Lower leg skin (tissue), 3 donors: ENCODE measurements at regions not wholly inside any gene's neighbourhood (a gene's known extent, or its start where the extent isn't known, plus 50 kb on each side); places are given as distances from the start of the nearest gene placed in this dataset.

Experiments used
- POLR2A ChIP-seq, 2 donors: fragments of 450-650 bp; IDR thresholded peaks; one replicate each; pipeline ENCODE4 v1.6.1; 2016 to 2017; ENCODE audit warnings: antibody characterized with exemption in 2 of 2, mild to moderate bottlenecking in 1 of 2, moderate library complexity in 1 of 2
- TF ChIP-seq, protein P1 (sequence below), 3 donors: fragments of 450-650 bp; IDR thresholded peaks; one replicate each; pipeline ENCODE4 v1.5.1; 2016; ENCODE audit warnings: antibody characterized with exemption in 3 of 3, mild to moderate bottlenecking in 3 of 3, moderate library complexity in 2 of 3

DNA sequence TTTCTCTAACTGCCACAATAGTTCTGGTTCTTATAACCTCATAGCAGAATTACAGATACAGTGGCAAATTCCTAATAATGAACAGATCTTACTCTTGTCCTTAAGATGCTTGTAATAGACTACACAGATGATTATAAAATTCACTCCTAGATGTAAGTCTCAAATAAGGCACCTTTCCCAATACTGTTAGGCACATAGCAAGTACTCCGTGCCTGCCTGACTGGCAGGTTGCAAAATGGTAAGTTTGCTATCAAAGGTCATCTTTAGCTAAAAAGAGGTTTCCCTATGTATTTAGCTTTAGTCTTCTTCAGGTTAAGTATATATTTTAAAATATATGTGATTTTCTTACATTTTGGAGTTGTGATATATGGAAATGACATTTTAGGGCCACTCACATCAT, 50.4 kb upstream of the FHIP2A start:
- TF ChIP-seq, protein P1, sequence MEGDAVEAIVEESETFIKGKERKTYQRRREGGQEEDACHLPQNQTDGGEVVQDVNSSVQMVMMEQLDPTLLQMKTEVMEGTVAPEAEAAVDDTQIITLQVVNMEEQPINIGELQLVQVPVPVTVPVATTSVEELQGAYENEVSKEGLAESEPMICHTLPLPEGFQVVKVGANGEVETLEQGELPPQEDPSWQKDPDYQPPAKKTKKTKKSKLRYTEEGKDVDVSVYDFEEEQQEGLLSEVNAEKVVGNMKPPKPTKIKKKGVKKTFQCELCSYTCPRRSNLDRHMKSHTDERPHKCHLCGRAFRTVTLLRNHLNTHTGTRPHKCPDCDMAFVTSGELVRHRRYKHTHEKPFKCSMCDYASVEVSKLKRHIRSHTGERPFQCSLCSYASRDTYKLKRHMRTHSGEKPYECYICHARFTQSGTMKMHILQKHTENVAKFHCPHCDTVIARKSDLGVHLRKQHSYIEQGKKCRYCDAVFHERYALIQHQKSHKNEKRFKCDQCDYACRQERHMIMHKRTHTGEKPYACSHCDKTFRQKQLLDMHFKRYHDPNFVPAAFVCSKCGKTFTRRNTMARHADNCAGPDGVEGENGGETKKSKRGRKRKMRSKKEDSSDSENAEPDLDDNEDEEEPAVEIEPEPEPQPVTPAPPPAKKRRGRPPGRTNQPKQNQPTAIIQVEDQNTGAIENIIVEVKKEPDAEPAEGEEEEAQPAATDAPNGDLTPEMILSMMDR (IDR thresholded peaks at IDR 0.05): no peak
- TF ChIP-seq POLR2A (IDR thresholded peaks at IDR 0.05): no peak
